ENCODE measurements at regions not wholly inside any gene's neighbourhood (a gene's known extent, or its start where the extent isn't known, plus 50 kb on each side); places are given as distances from the start of the nearest gene placed in this dataset.
"Not testable (repeated sequence)": the region's sequence is repeated elsewhere in the genome, so short reads cannot be mapped to it uniquely, and the experiment has no call there.

GRCh38 chr5:128711216-128711615 is 173.2 kb upstream of the FBN2 start:
- no peak for DNase-seq (ENCODE audit: insufficient read length, low spot score)
- FAIRE-seq: no peak

GRCh38 chr5:128714551-128714950 is 176.5 kb upstream of the FBN2 start:
- FAIRE-seq (no peak), DNase-seq (ENCODE audit: insufficient read length, low spot score) (no peak)

DNA sequence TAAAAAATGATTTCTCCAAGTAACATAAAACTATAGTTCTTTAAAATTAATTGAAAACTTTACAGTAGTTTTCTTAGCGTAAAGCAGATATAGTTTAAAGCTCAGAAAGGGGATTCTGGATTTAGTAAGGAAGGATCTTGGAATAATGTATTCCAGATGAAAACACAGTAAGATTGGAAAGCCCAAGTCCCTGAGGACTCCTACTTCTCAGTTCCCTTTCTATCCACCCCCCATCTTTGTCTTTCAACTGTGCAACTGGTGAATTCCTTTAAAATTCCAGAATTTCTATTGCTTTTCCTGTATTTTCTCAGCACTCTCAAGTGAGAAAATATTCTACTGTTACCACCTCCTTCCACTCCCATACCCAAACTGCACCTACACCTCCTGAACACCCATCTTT is 184.5 kb upstream of the FBN2 start:
- no peak for DNase-seq (ENCODE audit: insufficient read length, low spot score)
- FAIRE-seq: no peak

- not testable (repeated sequence) for DNase-seq (ENCODE audit: insufficient read length, low spot score); FAIRE-seq
Observed at GRCh38 chr5:128730021-128730420, 192.0 kb upstream of the FBN2 start.

GRCh38 chr5:128735656-128736055 is 197.6 kb upstream of the FBN2 start:
- DNase-seq (ENCODE audit: insufficient read length, low spot score); FAIRE-seq: not testable (repeated sequence)

GRCh38 chr5:128736553-128736952 is 198.5 kb upstream of the FBN2 start:
- no peak for FAIRE-seq

GRCh38 chr5:128749136-128749898 is 211.3 kb upstream of the FBN2 start:
- FAIRE-seq: no peak
- no peak for DNase-seq (ENCODE audit: insufficient read length, low spot score)

More at GRCh38 chr5:128736553-128736952, 198.5 kb upstream of the FBN2 start:
- no peak for DNase-seq (ENCODE audit: insufficient read length, low spot score)

GRCh38 chr5:128750155-128750554 is 212.1 kb upstream of the FBN2 start:
- FAIRE-seq: no peak
- DNase-seq (ENCODE audit: insufficient read length, low spot score): no peak

- FAIRE-seq (no peak), DNase-seq (ENCODE audit: insufficient read length, low spot score) (no peak)
Observed at GRCh38 chr5:128757196-128757959, 207.9 kb upstream of the SLC27A6 start.

DNA sequence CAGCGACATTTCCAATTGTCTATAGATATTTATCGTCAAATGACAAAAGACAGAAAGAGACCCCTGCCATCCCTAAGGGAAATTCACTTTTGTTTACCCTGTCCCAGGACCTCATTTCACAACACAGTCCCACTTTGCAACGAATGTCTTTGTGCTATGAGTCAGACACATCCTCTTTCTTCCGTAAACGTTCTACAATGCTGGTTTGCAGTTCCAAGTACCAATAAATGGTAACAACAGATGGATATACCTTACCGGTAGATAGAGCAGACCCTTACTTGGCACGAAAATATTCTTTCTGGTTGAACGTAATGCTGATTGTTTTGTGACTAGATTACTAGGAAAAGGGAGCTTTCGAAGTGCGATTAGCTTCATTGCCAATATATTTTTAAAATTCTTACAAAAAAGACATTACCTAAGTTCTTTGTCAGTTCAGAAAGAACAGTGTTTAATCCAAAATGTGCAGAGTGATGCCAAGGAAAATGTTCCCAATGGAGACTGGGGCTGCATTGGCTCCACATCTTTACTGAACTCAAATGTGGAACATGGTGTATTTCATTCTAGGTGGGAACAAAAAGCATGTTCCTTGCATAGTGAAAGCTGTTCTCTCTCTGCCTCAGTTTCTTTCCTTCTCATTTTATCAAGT is 202.5 kb upstream of the SLC27A6 start:
- DNase-seq (ENCODE audit: insufficient read length, low spot score) (no peak), FAIRE-seq (no peak)

GRCh38 chr5:128763321-128763720 is 202.0 kb upstream of the SLC27A6 start:
- FAIRE-seq: no peak
- no peak for DNase-seq (ENCODE audit: insufficient read length, low spot score)

DNA sequence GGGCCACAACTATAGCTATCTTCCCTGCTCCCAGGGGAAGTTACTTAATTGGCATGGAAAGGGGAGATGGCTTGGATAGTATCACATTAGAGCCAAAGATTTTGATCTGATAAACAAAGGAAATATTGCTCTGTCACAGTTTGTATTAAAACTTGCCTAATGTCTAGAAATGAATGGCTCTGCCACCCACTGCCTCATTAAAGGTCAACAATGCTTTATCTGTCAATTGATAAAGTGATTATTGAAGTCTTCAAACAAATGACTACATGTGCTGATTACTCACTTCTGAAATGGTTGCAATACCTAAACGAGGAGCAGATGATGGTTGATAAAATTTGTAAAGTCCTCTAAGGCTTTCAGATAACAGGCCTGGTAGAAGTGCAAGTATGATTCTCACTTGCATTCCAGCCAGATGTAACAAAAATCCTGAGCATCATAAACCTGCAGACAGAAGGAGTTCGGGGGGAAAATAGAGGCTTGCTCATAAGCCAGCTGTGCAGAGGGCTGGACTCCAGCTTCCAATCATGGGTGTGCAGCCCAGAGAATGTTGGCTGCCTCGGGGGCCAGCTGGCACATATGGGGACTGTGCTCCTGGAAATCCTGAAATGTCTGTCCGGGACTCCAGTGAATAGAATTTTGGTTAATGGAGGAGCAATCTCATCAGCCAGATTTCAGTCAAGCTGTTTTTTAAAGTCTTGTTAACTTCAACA is 200.5 kb upstream of the SLC27A6 start:
- DNase-seq (ENCODE audit: insufficient read length, low spot score) (no peak), FAIRE-seq (no peak)

GRCh38 chr5:128765448-128766061 is 199.7 kb upstream of the SLC27A6 start:
- DNase-seq (ENCODE audit: insufficient read length, low spot score) (no peak), FAIRE-seq (no peak)

- FAIRE-seq: no peak
- DNase-seq (ENCODE audit: insufficient read length, low spot score): no peak
Observed at GRCh38 chr5:128766406-128766805, 198.9 kb upstream of the SLC27A6 start.

- FAIRE-seq (no peak), DNase-seq (ENCODE audit: insufficient read length, low spot score) (no peak)
Observed at GRCh38 chr5:128770907-128771306, 194.4 kb upstream of the SLC27A6 start.

- no peak for FAIRE-seq
- DNase-seq (ENCODE audit: insufficient read length, low spot score): no peak
Observed at GRCh38 chr5:128772356-128772755, 192.9 kb upstream of the SLC27A6 start.

- DNase-seq (ENCODE audit: insufficient read length, low spot score): no peak
- FAIRE-seq: no peak
Observed at GRCh38 chr5:128773378-128773777, 191.9 kb upstream of the SLC27A6 start.

DNA sequence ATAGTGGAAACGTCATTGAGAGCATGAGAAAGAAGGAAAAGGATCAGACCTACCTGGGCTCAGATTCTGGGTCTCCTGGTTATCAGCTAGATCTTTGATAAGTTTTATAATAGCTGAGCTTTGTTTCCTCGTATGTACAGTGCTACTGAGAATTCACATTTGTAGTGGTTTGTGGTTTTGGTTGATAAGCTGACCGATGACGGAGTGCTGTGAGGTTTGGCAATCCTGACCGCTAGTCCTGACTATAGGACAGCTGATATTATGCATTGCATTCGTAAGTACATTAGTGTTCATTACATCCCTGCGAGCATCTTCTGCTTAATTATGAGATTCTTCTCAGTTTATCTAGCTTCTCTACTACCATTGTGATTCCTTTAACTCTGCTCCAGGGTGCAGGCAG is 190.7 kb upstream of the SLC27A6 start:
- FAIRE-seq (no peak), DNase-seq (ENCODE audit: insufficient read length, low spot score) (no peak)

DNA sequence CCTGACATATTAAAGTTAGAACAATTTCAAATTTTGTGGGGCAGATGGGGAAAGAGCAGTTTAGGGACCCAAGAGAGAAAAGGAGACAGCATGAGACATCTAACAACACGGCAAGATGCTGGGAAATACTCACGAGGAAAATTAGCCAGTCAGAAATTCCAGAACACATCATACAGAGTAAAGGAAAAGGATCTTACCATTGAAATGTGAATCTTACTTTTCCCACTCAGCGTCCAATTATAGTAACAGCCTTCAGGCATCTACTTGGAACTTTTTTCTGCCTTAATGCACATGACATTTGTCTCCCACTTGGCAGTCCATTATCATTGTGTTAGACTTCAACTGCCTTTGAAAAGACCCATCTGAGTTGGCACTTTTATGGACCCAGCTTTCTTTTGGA is 189.7 kb upstream of the SLC27A6 start:
- no peak for FAIRE-seq
- DNase-seq (ENCODE audit: insufficient read length, low spot score): no peak

GRCh38 chr5:128777052-128777451 is 188.2 kb upstream of the SLC27A6 start:
- DNase-seq (ENCODE audit: insufficient read length, low spot score): peak; percentile 14

More at GRCh38 chr5:128777052-128777451, 188.2 kb upstream of the SLC27A6 start:
- peak; percentile 26 for FAIRE-seq

Measured in GM19239 (cell line).